ENCODE measurements at regions not wholly inside any gene's neighbourhood (a gene's known extent, or its start where the extent isn't known, plus 50 kb on each side); places are given as distances from the start of the nearest gene placed in this dataset.

DNA sequence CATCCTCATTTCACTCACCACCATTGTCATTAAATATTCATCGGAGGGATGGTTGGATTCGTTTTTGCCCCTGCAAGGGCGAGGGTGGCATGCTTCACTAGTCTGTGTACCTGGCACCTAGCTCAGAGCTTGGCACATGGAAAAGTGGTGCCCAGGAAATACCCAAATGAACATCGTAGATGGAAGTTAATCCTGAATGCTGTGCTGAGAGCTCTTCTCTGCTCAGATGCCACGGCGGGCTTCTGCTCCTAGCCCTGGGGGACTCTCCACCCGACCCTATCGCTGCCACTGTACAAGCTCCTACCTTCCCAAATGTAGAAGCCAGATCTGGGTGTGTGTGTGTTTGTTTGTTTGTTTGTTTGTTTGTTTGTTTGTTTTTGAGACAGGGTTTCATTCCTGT lies 113.0 kb upstream of the ZNF507 start:
- no peak overlapping the region for H3K27ac ChIP-seq (ENCODE audit: low read depth, low read length)
- H3K27me3 ChIP-seq (ENCODE audit: insufficient read depth, low read length): peaks cover 3% of the 10 kb centered on the region; the same call in 1 of the 2 replicates
- H3K79me2 ChIP-seq (ENCODE audit: control insufficient read depth, insufficient read depth, low read length, unreplicated experiment): no peaks in the 10 kb centered on the region
- no peaks in the 10 kb centered on the region for H3K4me1 ChIP-seq (ENCODE audit: control insufficient read depth, insufficient read depth, low read length, unreplicated experiment)
- H2AFZ ChIP-seq (ENCODE audit: low read length, unreplicated experiment): no peak overlapping the region
- no peaks in the 10 kb centered on the region for H3K36me3 ChIP-seq (ENCODE audit: insufficient read depth, low read length)
- no peak overlapping the region for H3K4me3 ChIP-seq (ENCODE audit: low read depth, low read length)

DNA sequence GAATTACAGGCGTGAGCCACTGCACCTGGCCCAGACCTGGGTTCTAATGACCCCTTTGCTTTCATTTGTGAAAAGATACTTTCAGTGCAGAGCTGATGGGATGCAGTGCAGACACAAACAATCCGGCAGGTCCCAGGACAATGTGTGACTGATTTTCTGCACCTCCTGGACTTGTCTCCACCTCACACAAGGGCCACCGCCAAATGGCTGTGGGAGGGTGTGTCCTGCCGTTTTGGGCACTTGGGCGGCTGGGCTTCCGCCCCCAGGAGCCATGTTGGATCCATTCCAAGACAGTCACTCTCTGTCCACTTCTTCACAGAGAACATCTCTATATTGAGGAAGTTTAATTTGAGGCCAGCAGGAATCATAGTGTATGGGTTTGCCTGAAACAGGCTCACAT lies 112.3 kb upstream of the ZNF507 start:
- Histone ChIP-seq H3K4me3 (ENCODE audit: low read depth, low read length) (no peak overlapping the region), H3K27me3 (ENCODE audit: insufficient read depth, low read length) (peaks cover 3% of the 10 kb centered on the region; the same call in 1 of the 2 replicates), H2AFZ (ENCODE audit: low read length, unreplicated experiment) (no peak overlapping the region)

DNA sequence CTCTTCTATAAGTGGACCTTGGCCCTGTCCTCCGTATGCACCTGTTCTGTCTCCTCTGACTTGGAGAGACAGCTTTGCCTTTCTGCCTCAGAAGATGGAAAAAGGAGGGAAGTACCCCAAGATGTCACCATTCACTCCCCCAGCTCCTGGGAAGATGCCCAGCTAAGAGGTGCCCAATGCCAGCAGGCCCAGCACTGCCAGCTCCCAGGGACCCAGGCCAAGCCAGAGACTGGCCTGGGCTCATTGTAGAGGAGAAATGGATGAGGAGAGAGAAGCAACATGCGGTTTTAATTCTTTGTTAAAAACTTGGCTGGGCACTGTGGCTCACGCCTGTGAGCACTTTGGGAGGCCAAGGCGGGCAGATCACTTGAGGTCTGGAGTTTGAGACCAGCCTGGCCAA lies 111.5 kb upstream of the ZNF507 start:
- Histone ChIP-seq H2AFZ (ENCODE audit: low read length, unreplicated experiment) (no peak overlapping the region), H3K4me3 (ENCODE audit: low read depth, low read length) (no peak overlapping the region), H3K27me3 (ENCODE audit: insufficient read depth, low read length) (peaks cover 3% of the 10 kb centered on the region; the same call in 1 of the 2 replicates), H3K36me3 (ENCODE audit: insufficient read depth, low read length) (no peaks in the 10 kb centered on the region), H3K4me1 (ENCODE audit: control insufficient read depth, insufficient read depth, low read length, unreplicated experiment) (no peaks in the 10 kb centered on the region), H3K27ac (ENCODE audit: low read depth, low read length) (no peak overlapping the region), H3K79me2 (ENCODE audit: control insufficient read depth, insufficient read depth, low read length, unreplicated experiment) (no peaks in the 10 kb centered on the region)

More for the DNA sequence above, 112.3 kb upstream of the ZNF507 start:
- no peaks in the 10 kb centered on the region for H3K4me1 ChIP-seq (ENCODE audit: control insufficient read depth, insufficient read depth, low read length, unreplicated experiment)
- H3K79me2 ChIP-seq (ENCODE audit: control insufficient read depth, insufficient read depth, low read length, unreplicated experiment): no peaks in the 10 kb centered on the region
- no peak overlapping the region for H3K27ac ChIP-seq (ENCODE audit: low read depth, low read length)
- no peaks in the 10 kb centered on the region for H3K36me3 ChIP-seq (ENCODE audit: insufficient read depth, low read length)

DNA sequence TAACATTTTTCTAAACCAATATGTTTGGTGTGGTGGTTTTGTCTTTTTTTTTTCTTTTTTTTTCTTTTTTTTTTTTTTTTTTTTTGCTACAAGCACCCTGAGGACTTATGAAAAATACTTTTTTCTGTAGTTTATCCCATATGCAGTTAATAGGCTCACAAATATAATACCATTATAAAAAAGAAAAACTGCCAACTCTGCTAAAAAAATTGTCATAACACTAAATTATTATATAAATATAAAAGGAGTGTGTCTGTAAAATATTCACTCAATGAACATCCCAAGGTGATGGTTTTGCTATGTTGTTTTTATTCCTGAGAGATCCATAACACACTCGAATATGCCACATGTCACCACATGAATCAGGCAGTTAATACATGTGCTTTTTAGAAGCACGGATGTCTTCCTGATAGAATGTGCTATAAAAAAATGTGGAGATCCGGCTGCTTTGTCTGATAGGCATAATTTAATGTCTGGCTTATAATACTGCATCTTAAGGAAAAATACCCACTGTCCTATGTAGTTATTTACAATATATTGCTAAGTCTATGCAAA lies 110.7 kb upstream of the ZNF507 start:
- Histone ChIP-seq H3K79me2 (ENCODE audit: control insufficient read depth, insufficient read depth, low read length, unreplicated experiment) (no peaks in the 10 kb centered on the region), H3K4me3 (ENCODE audit: low read depth, low read length) (no peak overlapping the region), H3K27me3 (ENCODE audit: insufficient read depth, low read length) (0 out of 2 replicates have a peak, but pooled peaks cover 3% of the 10 kb centered on the region), H3K4me1 (ENCODE audit: control insufficient read depth, insufficient read depth, low read length, unreplicated experiment) (no peaks in the 10 kb centered on the region), H3K27ac (ENCODE audit: low read depth, low read length) (no peak overlapping the region), H2AFZ (ENCODE audit: low read length, unreplicated experiment) (no peak overlapping the region), H3K36me3 (ENCODE audit: insufficient read depth, low read length) (no peaks in the 10 kb centered on the region)

DNA sequence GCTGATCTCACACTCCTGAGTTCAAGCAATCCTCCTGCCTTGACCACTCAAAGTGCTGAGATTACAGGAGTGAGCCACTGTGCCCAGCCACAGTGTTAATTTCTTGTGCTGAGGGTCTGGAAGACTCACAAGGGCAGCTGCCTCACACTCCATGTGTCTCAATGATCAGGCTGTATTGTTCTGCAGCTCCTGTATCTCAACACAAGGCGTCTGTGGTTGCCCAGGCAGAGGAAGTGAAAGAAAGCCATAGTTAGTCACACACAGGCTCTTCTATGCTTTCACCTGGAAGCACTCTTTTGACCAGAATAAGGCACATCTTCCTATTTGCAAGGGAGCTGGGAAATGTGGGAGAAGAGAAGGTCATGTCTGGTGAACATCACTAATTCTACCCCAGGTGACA lies 107.3 kb upstream of the ZNF507 start:
- no peak overlapping the region for H2AFZ ChIP-seq (ENCODE audit: low read length, unreplicated experiment)
- no peaks in the 10 kb centered on the region for H3K36me3 ChIP-seq (ENCODE audit: insufficient read depth, low read length)
- H3K27ac ChIP-seq (ENCODE audit: low read depth, low read length): no peak overlapping the region
- H3K4me3 ChIP-seq (ENCODE audit: low read depth, low read length): no peak overlapping the region
- H3K79me2 ChIP-seq (ENCODE audit: control insufficient read depth, insufficient read depth, low read length, unreplicated experiment): no peaks in the 10 kb centered on the region
- H3K27me3 ChIP-seq (ENCODE audit: insufficient read depth, low read length): peaks cover 6% of the 10 kb centered on the region; the same call in 1 of the 2 replicates
- H3K4me1 ChIP-seq (ENCODE audit: control insufficient read depth, insufficient read depth, low read length, unreplicated experiment): no peaks in the 10 kb centered on the region

DNA sequence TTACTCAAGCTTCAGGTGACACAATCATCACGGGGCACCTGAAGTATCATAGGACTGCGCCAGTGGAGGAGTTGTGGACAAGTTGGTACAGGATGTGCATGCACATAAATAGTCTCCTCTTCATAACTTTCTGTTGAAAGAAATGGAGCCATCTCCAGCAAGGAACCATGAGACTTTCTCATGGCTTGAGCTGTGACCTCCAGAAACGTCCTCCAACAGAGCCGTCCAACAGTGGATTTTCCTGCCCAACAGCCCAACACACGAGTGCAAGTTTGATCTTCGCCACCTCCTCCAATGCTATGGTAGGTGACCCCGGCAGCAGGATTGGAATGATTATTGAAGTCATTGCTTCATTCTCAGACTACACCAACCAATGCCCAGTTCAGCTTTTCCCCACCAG lies 105.1 kb upstream of the ZNF507 start:
- Histone ChIP-seq H3K27ac (ENCODE audit: low read depth, low read length) (no peak overlapping the region), H3K36me3 (ENCODE audit: insufficient read depth, low read length) (no peaks in the 10 kb centered on the region), H3K4me1 (ENCODE audit: control insufficient read depth, insufficient read depth, low read length, unreplicated experiment) (no peaks in the 10 kb centered on the region), H2AFZ (ENCODE audit: low read length, unreplicated experiment) (no peak overlapping the region), H3K4me3 (ENCODE audit: low read depth, low read length) (no peak overlapping the region), H3K79me2 (ENCODE audit: control insufficient read depth, insufficient read depth, low read length, unreplicated experiment) (no peaks in the 10 kb centered on the region), H3K27me3 (ENCODE audit: insufficient read depth, low read length) (peaks cover 6% of the 10 kb centered on the region; the same call in 1 of the 2 replicates)

DNA sequence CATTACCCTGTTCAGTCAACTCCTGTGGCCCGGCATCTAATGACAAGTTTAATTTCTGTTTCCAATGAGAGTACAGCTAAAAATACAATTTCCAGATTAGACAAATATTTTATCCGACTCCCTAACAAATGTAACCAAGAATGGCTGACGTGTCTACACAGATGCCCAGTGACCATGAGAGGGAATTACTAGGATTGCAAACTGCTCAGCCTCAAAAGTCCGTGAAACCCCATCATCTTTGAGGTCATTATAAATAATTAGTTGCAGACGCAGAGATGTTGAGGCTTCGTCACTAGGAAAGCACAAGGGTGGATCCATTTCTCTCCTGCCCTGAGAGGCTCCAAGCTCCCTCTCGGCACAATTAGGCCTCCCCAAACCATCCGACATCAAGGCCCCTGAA lies 104.1 kb upstream of the ZNF507 start:
- H3K4me1 ChIP-seq (ENCODE audit: control insufficient read depth, insufficient read depth, low read length, unreplicated experiment): no peaks in the 10 kb centered on the region
- no peak overlapping the region for H2AFZ ChIP-seq (ENCODE audit: low read length, unreplicated experiment)
- H3K79me2 ChIP-seq (ENCODE audit: control insufficient read depth, insufficient read depth, low read length, unreplicated experiment): no peaks in the 10 kb centered on the region
- H3K4me3 ChIP-seq (ENCODE audit: low read depth, low read length): no peak overlapping the region
- H3K27me3 ChIP-seq (ENCODE audit: insufficient read depth, low read length): peaks cover 6% of the 10 kb centered on the region; the same call in 1 of the 2 replicates
- no peak overlapping the region for H3K27ac ChIP-seq (ENCODE audit: low read depth, low read length)
- no peaks in the 10 kb centered on the region for H3K36me3 ChIP-seq (ENCODE audit: insufficient read depth, low read length)

DNA sequence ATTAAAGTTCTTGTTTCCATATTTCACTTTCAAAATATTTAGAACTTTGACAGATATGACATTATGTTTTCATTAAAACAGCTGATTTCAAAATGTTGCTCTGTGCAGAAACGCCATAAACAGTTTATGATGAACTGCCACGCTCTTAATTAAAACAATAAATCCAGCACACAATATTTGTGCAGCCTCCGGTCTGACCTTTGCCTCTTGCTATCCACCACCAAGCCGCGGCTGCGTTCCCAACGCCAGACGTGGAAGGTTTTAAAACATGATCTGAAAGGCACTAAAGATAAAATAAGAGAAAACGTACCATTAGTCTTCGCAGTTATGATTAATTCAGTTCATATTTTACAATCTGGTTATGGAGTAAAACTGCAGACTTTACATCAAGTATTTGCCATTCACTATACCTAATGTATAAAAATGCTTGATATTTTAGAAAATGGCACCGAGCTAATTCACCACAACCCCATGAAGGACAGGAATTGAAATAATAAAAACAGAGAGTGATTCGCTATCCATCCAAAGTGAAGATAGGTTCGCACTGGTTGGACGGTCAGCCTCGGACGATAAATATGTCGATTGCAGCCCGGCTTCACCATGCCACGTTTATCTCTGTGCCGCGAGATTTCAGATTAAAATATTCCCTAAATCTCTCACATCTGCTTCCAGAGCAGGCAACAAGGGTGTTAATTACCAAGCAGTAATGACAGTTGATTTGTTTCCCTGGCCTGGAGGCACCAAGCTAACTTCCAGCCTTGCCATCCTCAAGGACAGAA lies 103.3 kb upstream of the ZNF507 start:
- Histone ChIP-seq H3K27ac (ENCODE audit: low read depth, low read length) (no peak overlapping the region), H3K36me3 (ENCODE audit: insufficient read depth, low read length) (no peaks in the 10 kb centered on the region), H3K4me1 (ENCODE audit: control insufficient read depth, insufficient read depth, low read length, unreplicated experiment) (no peaks in the 10 kb centered on the region), H2AFZ (ENCODE audit: low read length, unreplicated experiment) (no peak overlapping the region), H3K79me2 (ENCODE audit: control insufficient read depth, insufficient read depth, low read length, unreplicated experiment) (no peaks in the 10 kb centered on the region), H3K4me3 (ENCODE audit: low read depth, low read length) (no peak overlapping the region), H3K27me3 (ENCODE audit: insufficient read depth, low read length) (peaks cover 6% of the 10 kb centered on the region; the same call in 1 of the 2 replicates)

DNA sequence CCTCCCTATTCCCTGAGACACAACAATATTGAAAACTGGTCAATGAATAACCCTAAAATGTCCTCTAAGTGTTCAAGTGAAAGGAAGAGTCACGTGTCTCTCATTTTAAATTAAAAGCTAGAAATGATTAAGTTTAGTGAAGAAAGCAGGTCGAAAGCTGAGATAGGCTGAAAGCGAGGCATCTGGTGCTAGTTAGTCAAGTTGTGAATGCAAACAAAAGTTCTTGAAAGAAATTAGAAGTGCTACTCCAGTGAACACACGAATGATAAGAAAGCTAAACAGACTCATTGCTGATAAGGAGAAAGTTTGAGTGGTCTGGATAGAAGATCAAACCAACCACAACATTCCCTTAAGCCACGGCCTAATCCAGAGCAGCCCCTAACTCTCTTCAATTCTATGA lies 99.4 kb upstream of the ZNF507 start:
- H3K36me3 ChIP-seq (ENCODE audit: insufficient read depth, low read length): no peaks in the 10 kb centered on the region
- H3K79me2 ChIP-seq (ENCODE audit: control insufficient read depth, insufficient read depth, low read length, unreplicated experiment): no peaks in the 10 kb centered on the region
- no peak overlapping the region for H3K27ac ChIP-seq (ENCODE audit: low read depth, low read length)
- peaks cover 6% of the 10 kb centered on the region; the same call in 1 of the 2 replicates for H3K27me3 ChIP-seq (ENCODE audit: insufficient read depth, low read length)
- no peak overlapping the region for H3K4me3 ChIP-seq (ENCODE audit: low read depth, low read length)
- H3K4me1 ChIP-seq (ENCODE audit: control insufficient read depth, insufficient read depth, low read length, unreplicated experiment): no peaks in the 10 kb centered on the region
- no peak overlapping the region for H2AFZ ChIP-seq (ENCODE audit: low read length, unreplicated experiment)

DNA sequence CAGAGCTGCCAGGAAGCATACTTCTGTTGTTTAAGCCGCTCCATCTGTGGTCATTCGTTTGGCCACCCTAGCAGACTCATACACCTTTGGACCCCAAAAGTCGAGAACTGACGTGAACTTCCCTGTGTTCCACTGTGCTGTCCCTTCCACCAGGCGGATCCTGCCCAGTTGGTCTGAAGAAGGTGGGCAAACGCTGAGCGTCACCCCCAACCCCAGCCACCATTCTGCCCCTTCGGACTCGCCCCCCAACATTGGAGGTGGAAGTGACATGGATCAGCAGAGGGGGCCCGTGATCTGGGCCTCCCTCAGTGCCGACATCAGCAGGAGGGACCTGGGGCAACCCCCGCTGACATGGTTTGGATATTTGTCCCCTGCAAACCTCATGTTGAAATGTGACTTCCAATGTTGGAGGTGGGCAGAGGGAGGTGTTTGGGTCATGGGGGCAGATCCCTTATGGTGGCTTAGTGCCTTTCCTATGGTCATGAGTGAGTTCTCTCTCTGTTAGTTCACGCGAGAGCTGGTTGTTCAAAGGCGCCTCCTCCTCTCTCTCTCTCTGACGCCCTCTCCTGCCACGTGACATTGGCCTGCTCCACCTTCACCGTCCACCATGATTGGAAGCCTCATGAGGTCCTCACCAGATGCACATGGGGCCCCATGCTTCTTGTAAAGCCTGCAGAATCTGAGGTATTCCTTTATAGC lies 93.6 kb upstream of the ZNF507 start:
- no peak overlapping the region for H3K27ac ChIP-seq (ENCODE audit: low read depth, low read length)
- no peaks in the 10 kb centered on the region for H3K4me1 ChIP-seq (ENCODE audit: control insufficient read depth, insufficient read depth, low read length, unreplicated experiment)
- H3K36me3 ChIP-seq (ENCODE audit: insufficient read depth, low read length): no peaks in the 10 kb centered on the region
- H3K79me2 ChIP-seq (ENCODE audit: control insufficient read depth, insufficient read depth, low read length, unreplicated experiment): no peaks in the 10 kb centered on the region
- no peak overlapping the region for H2AFZ ChIP-seq (ENCODE audit: low read length, unreplicated experiment)
- no peaks in the 10 kb centered on the region for H3K27me3 ChIP-seq (ENCODE audit: insufficient read depth, low read length)
- H3K4me3 ChIP-seq (ENCODE audit: low read depth, low read length): no peak overlapping the region

Measured in ACC112 (cell line).